ENCODE measurements at regions not wholly inside any gene's neighbourhood (a gene's known extent, or its start where the extent isn't known, plus 50 kb on each side); places are given as distances from the start of the nearest gene placed in this dataset.

- no peak for TF ChIP-seq RXRA (IDR thresholded peaks at IDR 0.05; ENCODE audit: insufficient read depth, low read depth, low read length)
- no peak for TF ChIP-seq CHD7 (IDR thresholded peaks at IDR 0.05; ENCODE audit: insufficient replicate concordance, low read length)
- TF ChIP-seq GABPA (IDR thresholded peaks at IDR 0.05; ENCODE audit: borderline replicate concordance, insufficient read depth, low read length), result no peak
- no peak for TF ChIP-seq ATF2 (IDR thresholded peaks at IDR 0.05; ENCODE audit: low read length)
- no peak for TF ChIP-seq SAP30 (IDR thresholded peaks at IDR 0.05; ENCODE audit: insufficient read depth, insufficient replicate concordance, low read length)
- no peak for TF ChIP-seq E2F6 (IDR thresholded peaks at IDR 0.05)
Measured at GRCh38 chr21:22468893-22469292, 1470.7 kb downstream of the NCAM2 start (continued).

Measured in H1 (cell line).